Loucy (cell line): ENCODE measurements at regions not wholly inside any gene's neighbourhood (a gene's known extent, or its start where the extent isn't known, plus 50 kb on each side); places are given as distances from the start of the nearest gene placed in this dataset.

Source experiments
- CTCF ChIP-seq: fragments of 200-600 bp; sonication (generic); conservative IDR thresholded peaks from 2 replicates; pipeline ENCODE4 v1.5.1; 2014; ENCODE audit warnings: mild to moderate bottlenecking, antibody characterized with exemption, low read length
- EZH2phosphoT487 ChIP-seq: fragments of 200-600 bp; IDR thresholded peaks from 2 replicates; pipeline ENCODE4 v1.6.1; 2018; ENCODE audit warnings: antibody characterized with exemption, mild to moderate bottlenecking, moderate library complexity, borderline replicate concordance

DNA sequence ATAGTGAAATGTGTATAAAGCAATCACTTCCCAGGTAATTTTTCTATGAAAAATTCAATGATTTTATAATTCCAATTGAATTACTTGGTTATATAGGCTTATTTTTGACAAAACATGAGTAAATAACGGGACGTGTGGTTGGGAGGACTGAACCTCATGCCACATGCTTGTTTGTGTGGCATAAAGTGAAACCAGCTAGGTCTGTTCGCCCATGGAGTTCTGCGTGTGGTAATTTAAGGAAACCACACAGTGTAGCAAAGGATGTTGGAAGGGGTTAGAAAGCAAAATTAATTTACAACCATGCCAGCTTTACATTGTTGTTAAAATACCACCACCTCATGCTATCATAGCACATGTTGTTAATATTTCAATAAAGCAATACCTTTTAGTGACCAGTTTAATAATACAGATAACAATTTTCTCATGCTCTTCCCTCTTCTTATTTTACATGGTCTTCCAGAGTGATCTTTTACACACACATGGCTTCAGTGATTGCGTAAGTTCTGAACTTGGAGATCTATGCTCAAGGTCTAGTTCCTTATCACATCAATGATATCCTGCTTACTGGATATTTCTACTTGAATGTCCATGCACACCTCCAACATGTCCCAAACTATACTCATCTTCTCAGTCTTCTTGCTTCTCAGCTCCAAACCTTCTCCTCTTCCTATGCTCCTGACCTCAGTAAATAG is 156.4 kb upstream of the ITGA4 start:
- no peak for TF ChIP-seq CTCF
- 0 out of 2 replicates have a peak, but pooled peaks have one; percentile 21 for TF ChIP-seq EZH2phosphoT487
